ENCODE measurements at regions not wholly inside any gene's neighbourhood (a gene's known extent, or its start where the extent isn't known, plus 50 kb on each side); places are given as distances from the start of the nearest gene placed in this dataset.

DNA sequence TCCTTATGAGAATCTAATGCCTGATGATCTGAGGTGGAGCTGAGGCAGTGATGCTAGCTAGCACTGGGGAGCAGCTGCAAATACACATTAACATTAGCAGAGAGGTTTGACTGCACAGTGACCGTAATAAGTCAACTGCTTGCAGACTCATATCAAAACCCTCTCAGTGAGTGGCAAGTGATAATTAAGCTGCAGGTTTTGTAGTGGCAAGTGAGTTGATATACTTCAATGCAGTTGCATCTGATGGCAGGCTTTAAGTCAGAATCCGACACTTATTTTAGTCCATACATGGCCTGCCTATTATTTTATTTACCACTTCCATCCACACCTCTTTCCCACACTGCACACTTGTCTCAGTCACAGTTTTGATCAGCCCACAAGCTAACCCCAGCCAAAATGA, 209.2 kb upstream of the IRS2 start:
- no peak overlapping the region for H4K5ac ChIP-seq (ENCODE audit: insufficient read length, low read depth, low read length)
- H2AFZ ChIP-seq (ENCODE audit: low read length) = no peak overlapping the region
- no peak overlapping the region for H3K4ac ChIP-seq (replicated peaks; ENCODE audit: insufficient read length, low read depth, low read length)
- H3K23me2 ChIP-seq (ENCODE audit: low read depth, low read length) = no peaks in the 10 kb centered on the region; the same call in 1 of the 2 replicates
- H2BK12ac ChIP-seq (ENCODE audit: low read depth, low read length) = no peak overlapping the region
- H2BK20ac ChIP-seq (ENCODE audit: low read length) = no peak overlapping the region
- H3K79me1 ChIP-seq (ENCODE audit: low read depth, low read length) = no peaks in the 10 kb centered on the region
- H3K36me3 ChIP-seq (ENCODE audit: control insufficient read depth in 2 of 4, insufficient read depth in 4 of 4, low read length in 3 of 4) = no peaks in the 10 kb centered on the region
- DNase-seq (ENCODE audit: low read depth in 1 of 2, low spot score in 2 of 2) = no peak
- no peak overlapping the region for H3K9ac ChIP-seq (replicated peaks in 1 of 4; ENCODE audit: extremely low read depth in 1 of 4, low read depth in 3 of 4, low read length in 3 of 4)
- H3K4me1 ChIP-seq (replicated peaks in 1 of 4; ENCODE audit: control insufficient read depth in 3 of 4, insufficient read depth in 4 of 4, low read length in 3 of 4) = no peaks in the 10 kb centered on the region
- WGBS, 2 experiments (ENCODE audit: extremely low coverage in 1 of 2, insufficient coverage in 1 of 2, insufficient read length in 1 of 2, insufficient replicate concordance in 2 of 2, low coverage in 1 of 2, low lambda C conversion rate in 2 of 2, missing lambda C conversion rate in 1 of 2) = 93% methylated on average over 2 of the region's 2 CpGs; no CpG with 5 or more reads in 1 of the 2 experiments
- H3K27me3 ChIP-seq (replicated peaks in 1 of 4; ENCODE audit: control insufficient read depth in 3 of 4, extremely low read depth in 1 of 4, insufficient read depth in 3 of 4, low read length in 3 of 4) = no peaks in the 10 kb centered on the region
- H2AK5ac ChIP-seq (ENCODE audit: low read depth, low read length) = no peak overlapping the region
- H4K91ac ChIP-seq (replicated peaks; ENCODE audit: insufficient read length, low read length) = no peak overlapping the region
- no peak overlapping the region for H3K27ac ChIP-seq (ENCODE audit: low read depth, low read length)
- no peak overlapping the region for H2BK5ac ChIP-seq (ENCODE audit: low read depth, low read length)
- no peak for FAIRE-seq
- CTCF ChIA-PET (ENCODE audit: partially characterized antibody) = interaction anchor here (0.6 to 1.9 kb wide), 5 partner anchors 14 to 178 kb away, joined by 3 to 7 read pairs (median 3); no protein-coding TSS in a partner anchor
- no peak overlapping the region for H3K14ac ChIP-seq (ENCODE audit: insufficient read length)
- H3K23ac ChIP-seq (ENCODE audit: insufficient read length) = no peak overlapping the region
- H4K20me1 ChIP-seq (replicated peaks in 1 of 2; ENCODE audit: control insufficient read depth in 1 of 2, insufficient read depth in 2 of 2, low read length in 2 of 2) = no peaks in the 10 kb centered on the region
- no peak overlapping the region for H2BK15ac ChIP-seq (ENCODE audit: low read length)
- H3K4me3 ChIP-seq (ENCODE audit: extremely low read depth in 1 of 4, insufficient read depth in 2 of 4, low read depth in 3 of 4, low read length in 4 of 4) = no peak overlapping the region
- POLR2A ChIA-PET (ENCODE audit: partially characterized antibody) = no interaction called here
- H3K9me3 ChIP-seq (ENCODE audit: insufficient read depth in 2 of 2, low read depth in 1 of 2, low read length in 1 of 2) = peaks cover 0 to 5% of the 10 kb centered on the region in 2 experiments; a peak in 2 of 4 replicates
- TF ChIP-seq KDM5A (IDR thresholded peaks at IDR 0.05; ENCODE audit: low read length) (no peak), SP4 (IDR thresholded peaks at IDR 0.05; ENCODE audit: low read length) (no peak), CHD2 (IDR thresholded peaks at IDR 0.05; ENCODE audit: low read length) (no peak), SUZ12 (IDR thresholded peaks at IDR 0.05; ENCODE audit: low read length) (no peak), RFX5 (IDR thresholded peaks at IDR 0.05; ENCODE audit: borderline replicate concordance, low read depth, low read length) (no peak), TBP (IDR thresholded peaks at IDR 0.05; ENCODE audit: low read depth, low read length) (no peak), KDM1A (IDR thresholded peaks at IDR 0.05; ENCODE audit: borderline replicate concordance, low read length) (no peak), TCF12 (IDR thresholded peaks at IDR 0.05; ENCODE audit: low read depth, low read length) (no peak), CTBP2 (IDR thresholded peaks at IDR 0.05; ENCODE audit: borderline replicate concordance, insufficient read depth, insufficient read length, low read length) (no peak), ZNF274 (IDR thresholded peaks at IDR 0.05; ENCODE audit: borderline replicate concordance, extremely low read depth, low read length) (no peak), EGR1 (IDR thresholded peaks at IDR 0.05; ENCODE audit: borderline replicate concordance, low read depth, low read length) (no peak), YY1 (IDR thresholded peaks at IDR 0.05; ENCODE audit: low read depth, low read length) (no peak), ASH2L (IDR thresholded peaks at IDR 0.05; ENCODE audit: low read length) (no peak), NANOG (IDR thresholded peaks at IDR 0.05; ENCODE audit: insufficient read depth, low read depth, low read length, poor library complexity, severe bottlenecking) (no peak), HDAC6 (IDR thresholded peaks at IDR 0.05; ENCODE audit: low read depth, low read length) (no peak)
- no peak overlapping the region for H3K18ac ChIP-seq (ENCODE audit: extremely low read depth, low read length)
- no peak overlapping the region for H2BK120ac ChIP-seq (replicated peaks; ENCODE audit: low read depth, low read length)
- H3K79me2 ChIP-seq (ENCODE audit: control insufficient read depth in 1 of 2, insufficient read depth in 2 of 2, low read length in 2 of 2) = no peaks in the 10 kb centered on the region
- no peak overlapping the region for H3K4me2 ChIP-seq (ENCODE audit: insufficient read depth in 1 of 2, low read depth in 2 of 2, low read length in 2 of 2)
- H3K56ac ChIP-seq (replicated peaks; ENCODE audit: insufficient read length, low read depth, low read length) = no peak overlapping the region
- H4K8ac ChIP-seq (ENCODE audit: extremely low read depth, insufficient read depth, low read length) = no peak overlapping the region

All from H1 (cell line).